GM23248 (cell line): ENCODE measurements at regions not wholly inside any gene's neighbourhood (a gene's known extent, or its start where the extent isn't known, plus 50 kb on each side); places are given as distances from the start of the nearest gene placed in this dataset.

Source experiments
- DNase-seq: peaks from one replicate; pipeline ENCODE4 v3.0.0-alpha.2; 2015
- H2AFZ ChIP-seq: fragments of 200-600 bp; sonication (generic); 2 replicates; pipeline ENCODE4 v1.6.1; 2016; ENCODE audit warnings: antibody characterized with exemption
- H3F3A ChIP-seq: fragments of 200-600 bp; sonication (generic); 2 replicates; pipeline ENCODE4 v1.6.1; 2016; ENCODE audit warnings: mild to moderate bottlenecking, antibody characterized with exemption, mixed run types; ENCODE audit not compliant: insufficient read depth
- H3K27ac ChIP-seq: fragments of 200-600 bp; sonication (generic); 2 replicates; pipeline ENCODE4 v1.5.1; 2016; ENCODE audit warnings: mild to moderate bottlenecking
- H3K27me3 ChIP-seq: fragments of 200-600 bp; sonication (generic); replicated peaks from 2 replicates; pipeline ENCODE4 v1.6.1; 2016; ENCODE audit warnings: mild to moderate bottlenecking; ENCODE audit not compliant: insufficient read depth
- H3K36me3 ChIP-seq: fragments of 200-600 bp; sonication (generic); 2 replicates; pipeline ENCODE4 v1.6.1; 2016; ENCODE audit warnings: low read depth, mild to moderate bottlenecking
- H3K4me1 ChIP-seq: fragments of 200-600 bp; sonication (generic); 2 replicates; pipeline ENCODE4 v1.6.1; 2016; ENCODE audit warnings: mild to moderate bottlenecking; ENCODE audit not compliant: insufficient read depth
- H3K4me2 ChIP-seq: fragments of 200-600 bp; sonication (generic); one replicate; pipeline ENCODE4 v1.6.1; 2016; ENCODE audit warnings: mild to moderate bottlenecking; ENCODE audit not compliant: unreplicated experiment
- H3K4me3 ChIP-seq: fragments of 200-600 bp; sonication (generic); 2 replicates; pipeline ENCODE4 v1.5.1; 2016; ENCODE audit warnings: mild to moderate bottlenecking
- H3K79me2 ChIP-seq: fragments of 200-600 bp; sonication (generic); 2 replicates; pipeline ENCODE4 v1.6.1; 2016; ENCODE audit warnings: mild to moderate bottlenecking; ENCODE audit not compliant: insufficient read depth
- H3K9ac ChIP-seq: fragments of 200-600 bp; sonication (generic); 2 replicates; pipeline ENCODE4 v1.6.1; 2016; ENCODE audit warnings: mild to moderate bottlenecking
- H3K9me2 ChIP-seq: fragments of 200-600 bp; sonication (generic); 2 replicates; pipeline ENCODE4 v1.6.1; 2016; ENCODE audit warnings: mixed run types, mild to moderate bottlenecking, moderate library complexity; ENCODE audit not compliant: insufficient read depth
- H3K9me3 ChIP-seq: fragments of 200-600 bp; sonication (generic); one replicate; pipeline ENCODE4 v1.6.1; 2017; ENCODE audit warnings: low read depth
- H4K20me1 ChIP-seq: fragments of 200-600 bp; sonication (generic); 2 replicates; pipeline ENCODE4 v1.6.0; 2016; ENCODE audit not compliant: insufficient read depth
- EZH2 ChIP-seq: fragments of 200-600 bp; sonication (generic); IDR thresholded peaks from 2 replicates; pipeline ENCODE4 v1.6.1; 2018; ENCODE audit warnings: antibody characterized with exemption, mild to moderate bottlenecking; ENCODE audit not compliant: insufficient read depth, poor library complexity, severe bottlenecking
- EZH2phosphoT487 ChIP-seq: fragments of 200-600 bp; sonication (generic); IDR thresholded peaks from 2 replicates; pipeline ENCODE4 v1.6.1; 2018; ENCODE audit warnings: antibody characterized with exemption, moderate library complexity, mild to moderate bottlenecking, low read depth; ENCODE audit not compliant: insufficient read depth
- WGBS, 2 experiments: methylation state at CpG; one replicate each; pipeline ENCODE4 v1.1.6; 2015 to 2017; ENCODE audit warnings: low lambda C conversion rate in 2 of 2, low coverage in 1 of 2; ENCODE audit errors: missing lambda C conversion rate in 2 of 2; 5-methylcytosine and 5-hydroxymethylcytosine counted together
- in situ Hi-C: fragments of 300-500 bp; cut with MboI; formaldehyde crosslinking; loops from 2 replicates; pipeline ENCODE4 v1.15.0; 2020

DNA sequence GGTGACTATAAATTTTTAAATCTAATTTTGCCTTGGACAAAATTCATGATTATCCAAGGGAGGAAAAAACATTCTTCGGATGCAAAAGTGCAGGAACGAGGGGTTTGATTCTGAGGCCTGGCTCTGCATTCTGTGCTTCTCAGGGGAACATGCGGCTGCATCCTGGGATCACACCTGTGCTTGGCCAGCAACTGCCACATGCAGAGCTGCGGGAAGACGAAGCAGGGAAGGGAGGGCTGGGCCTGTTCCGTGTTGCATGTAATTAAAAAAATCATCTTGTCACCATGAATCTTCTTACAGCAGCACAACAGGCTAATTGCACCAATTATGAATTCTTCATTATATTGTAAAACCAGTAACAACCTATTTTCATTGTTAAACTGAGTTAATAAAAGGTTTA, 158.0 kb upstream of the ALKAL2 start:
- Histone ChIP-seq H3K4me2 (no peak overlapping the region), H3K9me2 (no peaks in the 10 kb centered on the region), H3K9me3 (no peaks in the 10 kb centered on the region), H3K4me3 (no peak overlapping the region), H4K20me1 (no peaks in the 10 kb centered on the region), H3K4me1 (no peaks in the 10 kb centered on the region), H3K79me2 (no peaks in the 10 kb centered on the region), H3K36me3 (no peaks in the 10 kb centered on the region), H3F3A (no peaks in the 10 kb centered on the region), H3K27me3 (no peaks in the 10 kb centered on the region), H2AFZ (no peak overlapping the region), H3K27ac (no peak overlapping the region), H3K9ac (no peak overlapping the region)
- TF ChIP-seq EZH2phosphoT487 (no peak), EZH2 (no peak)
- WGBS, 2 experiments: 39 to 49% methylated on average over 6 of the region's 6 CpGs
- in situ Hi-C loops: no loop called here
- DNase-seq: no peak

DNA sequence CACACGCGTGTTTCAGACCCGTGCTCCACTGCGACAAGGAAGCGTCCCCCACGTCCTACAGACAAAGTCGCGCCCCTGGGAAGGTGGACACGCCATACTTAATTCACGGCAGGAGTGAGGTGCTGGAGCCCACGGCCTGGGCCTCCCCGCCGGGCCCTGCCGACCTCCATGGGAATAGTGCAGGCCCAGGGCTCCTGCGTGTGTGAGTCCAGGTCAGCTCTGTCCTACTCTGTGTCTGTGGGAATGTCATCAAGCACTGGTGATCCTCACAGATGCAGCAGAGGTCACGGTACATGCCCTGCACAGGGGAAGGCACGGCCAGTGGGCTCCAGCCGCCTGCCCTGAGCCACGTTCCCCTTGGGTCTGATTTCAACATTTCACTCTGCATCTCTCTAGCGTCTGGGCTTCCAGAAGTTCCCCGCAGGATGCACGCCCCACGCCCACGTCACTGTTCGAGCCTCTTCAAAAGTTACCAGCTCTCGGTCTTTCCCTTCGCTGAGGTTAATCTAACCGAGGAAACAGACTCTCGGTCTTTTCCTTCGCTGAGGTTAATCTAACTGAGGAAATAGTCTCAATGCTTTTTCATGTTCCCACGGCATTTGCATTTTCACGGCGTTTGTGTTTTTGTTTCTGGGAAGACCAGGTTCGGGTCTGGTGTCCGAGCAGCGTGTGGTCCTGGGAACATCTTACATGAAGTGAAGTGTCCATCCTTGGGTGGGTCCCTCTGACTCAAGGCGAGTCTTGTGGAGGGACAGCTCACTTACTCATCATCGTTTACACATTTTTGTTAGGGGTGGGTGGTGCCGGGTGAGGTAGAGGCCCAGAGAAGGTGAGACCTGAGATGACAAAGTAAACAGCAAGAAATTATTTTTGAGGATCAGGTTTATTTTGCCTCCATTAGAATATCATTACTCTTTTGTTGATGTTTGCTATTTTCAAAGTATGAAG, 157.3 kb upstream of the ALKAL2 start:
- Histone ChIP-seq H3K4me1 (no peaks in the 10 kb centered on the region), H3K4me2 (no peak overlapping the region), H3K4me3 (no peak overlapping the region), H3K36me3 (no peaks in the 10 kb centered on the region), H3F3A (no peaks in the 10 kb centered on the region), H3K9ac (no peak overlapping the region), H3K9me2 (no peaks in the 10 kb centered on the region), H4K20me1 (no peaks in the 10 kb centered on the region), H2AFZ (no peak overlapping the region), H3K79me2 (no peaks in the 10 kb centered on the region), H3K27me3 (no peaks in the 10 kb centered on the region), H3K9me3 (no peaks in the 10 kb centered on the region), H3K27ac (no peak overlapping the region)
- no peak for DNase-seq
- 73% methylated on average over 39 of the region's 39 CpGs for WGBS, 2 experiments
- in situ Hi-C loops: no loop called here
- TF ChIP-seq EZH2phosphoT487 (no peak), EZH2 (no peak)

DNA sequence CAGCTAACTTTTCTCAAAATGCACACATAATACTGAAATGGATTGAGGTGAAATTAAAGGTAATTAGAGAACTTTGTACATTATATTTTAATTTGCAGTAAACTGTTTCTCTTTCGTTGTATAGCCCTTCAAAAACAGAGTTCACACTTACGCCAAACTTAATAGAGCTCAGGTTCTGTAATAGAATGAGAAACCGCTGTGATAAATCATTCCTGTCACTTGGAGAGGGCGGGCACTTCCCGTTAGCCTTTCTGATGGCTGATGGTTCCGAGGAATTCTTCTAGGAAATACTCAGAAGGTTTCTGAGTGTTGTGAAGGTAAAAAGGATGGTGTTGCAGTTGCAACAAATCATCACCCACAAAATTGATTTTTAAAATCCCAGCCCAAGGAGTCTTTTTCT, 155.8 kb upstream of the ALKAL2 start:
- H3K9me2 ChIP-seq: no peaks in the 10 kb centered on the region
- H3K79me2 ChIP-seq: no peaks in the 10 kb centered on the region
- no peaks in the 10 kb centered on the region for H3K27me3 ChIP-seq
- H3F3A ChIP-seq: no peaks in the 10 kb centered on the region
- H3K4me3 ChIP-seq: no peak overlapping the region
- no peak overlapping the region for H2AFZ ChIP-seq
- no peak for DNase-seq
- no peak overlapping the region for H3K4me2 ChIP-seq
- no peaks in the 10 kb centered on the region for H3K4me1 ChIP-seq
- no peak overlapping the region for H3K9ac ChIP-seq
- in situ Hi-C loops: no loop called here
- whole genome bisulfite sequencing, 2 experiments: 46 to 51% methylated on average over 6 of the region's 6 CpGs
- no peaks in the 10 kb centered on the region for H3K9me3 ChIP-seq
- TF ChIP-seq EZH2phosphoT487 (no peak), EZH2 (no peak)
- no peaks in the 10 kb centered on the region for H4K20me1 ChIP-seq
- no peak overlapping the region for H3K27ac ChIP-seq
- no peaks in the 10 kb centered on the region for H3K36me3 ChIP-seq

DNA sequence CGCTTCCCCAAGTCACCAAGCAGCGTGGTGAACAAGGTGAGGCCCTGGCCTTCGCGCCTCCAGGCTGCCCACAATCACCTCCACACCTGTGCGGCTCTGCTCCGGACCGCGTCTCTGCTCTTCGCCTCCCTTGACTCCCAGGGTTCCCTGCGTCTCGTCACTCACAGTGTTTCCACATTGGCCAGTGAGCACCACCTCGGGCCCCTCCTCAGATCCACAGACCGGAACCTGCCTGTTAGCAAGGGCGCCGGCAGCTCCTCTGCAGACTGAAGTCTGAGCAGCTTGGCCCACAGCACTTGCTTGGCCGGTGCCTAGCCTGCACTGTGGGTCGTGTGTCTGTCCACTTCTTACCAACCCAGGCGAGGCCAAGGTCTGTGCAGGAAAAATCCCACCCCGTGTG, 155.3 kb upstream of the ALKAL2 start:
- Histone ChIP-seq H3K9me3 (no peaks in the 10 kb centered on the region), H3K4me2 (no peak overlapping the region), H3K79me2 (no peaks in the 10 kb centered on the region), H3K36me3 (no peaks in the 10 kb centered on the region), H3K4me3 (no peak overlapping the region), H3K9me2 (no peaks in the 10 kb centered on the region), H3K9ac (no peak overlapping the region), H4K20me1 (no peaks in the 10 kb centered on the region), H3K27ac (no peak overlapping the region), H3K27me3 (no peaks in the 10 kb centered on the region), H3K4me1 (no peaks in the 10 kb centered on the region), H2AFZ (no peak overlapping the region), H3F3A (no peaks in the 10 kb centered on the region)
- in situ Hi-C loops: no loop called here
- WGBS, 2 experiments: 72 to 73% methylated on average over 19 of the region's 19 CpGs
- TF ChIP-seq EZH2: no peak
- no peak for DNase-seq
